ENCODE measurements at regions not wholly inside any gene's neighbourhood (a gene's known extent, or its start where the extent isn't known, plus 50 kb on each side); places are given as distances from the start of the nearest gene placed in this dataset.

- DNase-seq (ENCODE audit: low spot score), result no peak
Measured at GRCh38 chr18:77657651-77658298, 408.1 kb downstream of the GALR1 start.

GRCh38 chr18:77658299-77658662 is 408.6 kb downstream of the GALR1 start:
- no peak for DNase-seq (ENCODE audit: low spot score)

GRCh38 chr18:77658751-77659448 is 409.3 kb downstream of the GALR1 start:
- no peak for DNase-seq (ENCODE audit: low spot score)

- no peak for DNase-seq (ENCODE audit: low spot score)
Measured at GRCh38 chr18:77666613-77667012, 417.0 kb downstream of the GALR1 start.

- DNase-seq (ENCODE audit: low spot score), result no peak
Measured at GRCh38 chr18:77668219-77668618, 418.6 kb downstream of the GALR1 start.

GRCh38 chr18:77669331-77669730 is 419.7 kb downstream of the GALR1 start:
- DNase-seq (ENCODE audit: low spot score), result no peak

GRCh38 chr18:77671456-77672167 is 422.0 kb downstream of the GALR1 start:
- peak; percentile 15 for DNase-seq (ENCODE audit: low spot score)

GRCh38 chr18:77676910-77677309 is 427.3 kb downstream of the GALR1 start:
- no peak for DNase-seq (ENCODE audit: low spot score)

GRCh38 chr18:77677536-77677935 is 427.9 kb downstream of the GALR1 start:
- no peak for DNase-seq (ENCODE audit: low spot score)

GRCh38 chr18:77679869-77680268 is 430.2 kb downstream of the GALR1 start:
- no peak for DNase-seq (ENCODE audit: low spot score)

- DNase-seq (ENCODE audit: low spot score), result no peak
Measured at GRCh38 chr18:77700051-77700450, 450.4 kb downstream of the GALR1 start.

GRCh38 chr18:77701977-77702376 is 452.3 kb downstream of the GALR1 start:
- DNase-seq (ENCODE audit: low spot score), result no peak

GRCh38 chr18:77702686-77703085 is 453.0 kb downstream of the GALR1 start:
- peak; percentile 18 for DNase-seq (ENCODE audit: low spot score)

- DNase-seq (ENCODE audit: low spot score), result no peak
Measured at GRCh38 chr18:77705301-77705700, 455.7 kb downstream of the GALR1 start.

GRCh38 chr18:77708826-77709506 is 459.3 kb downstream of the GALR1 start:
- no peak for DNase-seq (ENCODE audit: low spot score)

- no peak for DNase-seq (ENCODE audit: low spot score)
Measured at GRCh38 chr18:77711096-77711495, 461.4 kb downstream of the GALR1 start.

- DNase-seq (ENCODE audit: low spot score), result no peak
Measured at GRCh38 chr18:77714716-77715115, 465.1 kb downstream of the GALR1 start.

GRCh38 chr18:77716282-77716681 is 466.6 kb downstream of the GALR1 start:
- no peak for DNase-seq (ENCODE audit: low spot score)

GRCh38 chr18:77733292-77733903 is 483.8 kb downstream of the GALR1 start:
- DNase-seq (ENCODE audit: low spot score), result no peak

- DNase-seq (ENCODE audit: low spot score), result no peak
Measured at GRCh38 chr18:77736842-77737241, 487.2 kb downstream of the GALR1 start.

- no peak for DNase-seq (ENCODE audit: low spot score)
Measured at GRCh38 chr18:77737405-77737804, 487.8 kb downstream of the GALR1 start.

- no peak for DNase-seq (ENCODE audit: low spot score)
Measured at GRCh38 chr18:77749089-77749488, 499.4 kb downstream of the GALR1 start.

All from umbilical cord (tissue), 1 donor.